ENCODE measurements at regions not wholly inside any gene's neighbourhood (a gene's known extent, or its start where the extent isn't known, plus 50 kb on each side); places are given as distances from the start of the nearest gene placed in this dataset.

DNA sequence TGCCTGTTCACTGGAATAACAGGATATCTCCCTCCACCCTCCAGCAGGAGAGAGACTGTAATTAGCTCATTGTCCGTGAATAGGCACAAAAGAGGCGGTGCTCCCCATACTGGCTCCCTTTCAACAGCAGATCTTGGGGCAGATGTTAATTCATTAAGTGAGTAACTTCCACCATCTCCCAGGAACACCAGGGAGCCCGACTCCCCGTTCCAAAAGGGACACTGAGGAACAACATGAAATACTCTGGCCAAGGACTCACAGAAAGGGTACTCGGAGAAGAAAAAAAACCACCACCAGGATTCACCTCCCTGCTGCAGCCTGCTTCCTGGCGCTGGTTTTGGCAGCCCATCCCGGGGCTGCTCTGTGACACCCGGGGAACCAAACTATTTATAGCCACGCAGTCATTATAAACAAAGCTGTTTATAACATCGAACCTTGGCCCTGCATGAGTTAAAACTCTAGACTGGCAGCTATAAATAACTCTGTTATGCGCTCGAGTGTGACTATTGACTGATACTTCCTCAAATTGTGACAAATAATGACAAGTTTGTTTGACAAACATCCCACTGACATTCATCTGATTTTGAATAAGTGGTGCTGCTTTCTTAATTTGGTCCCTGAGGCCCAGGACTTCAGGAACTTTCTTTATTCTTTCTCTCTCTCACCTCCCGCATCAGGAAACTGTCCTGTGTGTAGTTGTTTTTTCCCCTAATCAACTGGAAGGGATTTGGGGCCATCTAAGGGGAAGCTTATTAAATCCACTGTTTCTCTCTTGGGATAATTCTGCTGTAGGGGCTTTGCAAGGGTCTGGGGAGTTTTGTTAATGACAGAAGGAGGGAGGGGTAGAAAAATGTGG lies 521.6 kb downstream of the CD83 start:
- peak overlapping the region; percentile 8 for H2AFZ ChIP-seq (ENCODE audit: low read depth, low read length, poor library complexity, severe bottlenecking)
- no peaks in the 10 kb centered on the region for H3K27me3 ChIP-seq (ENCODE audit: insufficient read depth, low read length)
- TF ChIP-seq ELF1 (IDR thresholded peaks at IDR 0.05; ENCODE audit: borderline replicate concordance, low read depth) (no peak), TCF7L2 (IDR thresholded peaks at IDR 0.05; ENCODE audit: borderline replicate concordance, extremely low read depth, insufficient read depth, insufficient read length) (no peak), YY1 (IDR thresholded peaks at IDR 0.05; ENCODE audit: extremely low read depth, insufficient replicate concordance, low read depth, low read length) (no peak), SRF (IDR thresholded peaks at IDR 0.05; ENCODE audit: low read depth) (no peak), ZFX (IDR thresholded peaks at IDR 0.05) (no peak), RAD21 (IDR thresholded peaks at IDR 0.05; ENCODE audit: low read depth) (no peak), FOSL1 (IDR thresholded peaks at IDR 0.05; ENCODE audit: low read depth) (no peak), SIN3A (IDR thresholded peaks at IDR 0.05; ENCODE audit: low read depth) (no peak), JUND (IDR thresholded peaks at IDR 0.05) (no peak)
- TF ChIP-seq, protein P1, sequence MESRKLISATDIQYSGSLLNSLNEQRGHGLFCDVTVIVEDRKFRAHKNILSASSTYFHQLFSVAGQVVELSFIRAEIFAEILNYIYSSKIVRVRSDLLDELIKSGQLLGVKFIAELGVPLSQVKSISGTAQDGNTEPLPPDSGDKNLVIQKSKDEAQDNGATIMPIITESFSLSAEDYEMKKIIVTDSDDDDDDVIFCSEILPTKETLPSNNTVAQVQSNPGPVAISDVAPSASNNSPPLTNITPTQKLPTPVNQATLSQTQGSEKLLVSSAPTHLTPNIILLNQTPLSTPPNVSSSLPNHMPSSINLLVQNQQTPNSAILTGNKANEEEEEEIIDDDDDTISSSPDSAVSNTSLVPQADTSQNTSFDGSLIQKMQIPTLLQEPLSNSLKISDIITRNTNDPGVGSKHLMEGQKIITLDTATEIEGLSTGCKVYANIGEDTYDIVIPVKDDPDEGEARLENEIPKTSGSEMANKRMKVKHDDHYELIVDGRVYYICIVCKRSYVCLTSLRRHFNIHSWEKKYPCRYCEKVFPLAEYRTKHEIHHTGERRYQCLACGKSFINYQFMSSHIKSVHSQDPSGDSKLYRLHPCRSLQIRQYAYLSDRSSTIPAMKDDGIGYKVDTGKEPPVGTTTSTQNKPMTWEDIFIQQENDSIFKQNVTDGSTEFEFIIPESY (IDR thresholded peaks at IDR 0.05; ENCODE audit: extremely low read depth, insufficient replicate concordance, low read length): no peak
- H4K20me1 ChIP-seq (ENCODE audit: insufficient read depth): no peaks in the 10 kb centered on the region
- H3K4me3 ChIP-seq (replicated peaks in 1 of 2; ENCODE audit: low read depth in 1 of 2, low read length in 2 of 2): no peak overlapping the region
- no peak for DNase-seq (ENCODE audit: low read depth, low spot score)
- H3K4me2 ChIP-seq (ENCODE audit: low read length): 0 out of 2 replicates have a peak overlapping the region, but pooled peaks have one; percentile 1
- intact Hi-C loops (cut with micrococcal nuclease): no loop called here
- ChIA-PET RAD21 (ENCODE audit: low non-redundant PET in 1 of 2, low total read pairs in 2 of 2, uncharacterized antibody in 2 of 2, unreplicated experiment in 2 of 2) (no interaction called here), CTCF (no interaction called here), POLR2A (no interaction called here)
- H3K27ac ChIP-seq (ENCODE audit: low read depth, low read length): no peak overlapping the region
- no peak overlapping the region for H3K9ac ChIP-seq (ENCODE audit: low read length)
- H3K9me3 ChIP-seq (ENCODE audit: control insufficient read depth in 1 of 2, insufficient read depth in 1 of 2, low read depth in 1 of 2, low read length in 2 of 2): no peaks in the 10 kb centered on the region
- H3K36me3 ChIP-seq (ENCODE audit: control insufficient read depth in 1 of 2, insufficient read depth in 2 of 2, low read length in 2 of 2): no peaks in the 10 kb centered on the region
- no peaks in the 10 kb centered on the region for H3K79me2 ChIP-seq (ENCODE audit: insufficient read depth, low read length)
- BruUV-seq (replicated peaks): no TSS peak
- H3K9me2 ChIP-seq (ENCODE audit: insufficient read depth): no peaks in the 10 kb centered on the region
- peaks cover 0 to 14% of the 10 kb centered on the region in 2 experiments; a peak in 2 of 4 replicates for H3K4me1 ChIP-seq (ENCODE audit: control insufficient read depth in 1 of 2, insufficient read depth in 2 of 2, low read length in 2 of 2)
- ATAC-seq: no peak

Data from HCT116 (cell line).